HG03045 (cell line): ENCODE measurements at regions not wholly inside any gene's neighbourhood (a gene's known extent, or its start where the extent isn't known, plus 50 kb on each side); places are given as distances from the start of the nearest gene placed in this dataset.

Experiments
- ATAC-seq: cut with Tn5 transposase; IDR thresholded peaks from one replicate; pipeline ENCODE4 v1.9.1; 2021; ENCODE audit warnings: mild to moderate bottlenecking, moderate library complexity; ENCODE audit not compliant: unreplicated experiment

DNA sequence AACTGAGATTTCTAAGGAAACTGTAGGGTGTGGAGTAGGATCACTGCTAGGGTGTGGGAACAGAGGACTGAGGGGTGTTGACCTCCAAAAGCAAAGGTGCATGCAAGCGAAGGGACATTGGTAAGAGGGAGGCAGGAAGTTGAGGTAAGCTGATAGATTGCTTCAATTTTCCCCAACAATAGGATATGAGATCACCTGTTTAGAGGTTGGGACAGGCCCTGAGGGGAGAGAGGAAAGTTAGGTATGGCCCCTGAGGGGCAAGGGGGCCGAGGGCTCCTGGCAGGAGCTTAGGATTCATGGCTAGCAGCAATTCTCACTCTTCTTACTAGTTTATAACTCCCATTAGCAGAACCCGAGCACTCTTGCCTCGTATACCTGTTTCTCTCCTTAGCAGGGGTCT lies 106.8 kb upstream of the RPS6KA2 start:
- no peak for ATAC-seq

DNA sequence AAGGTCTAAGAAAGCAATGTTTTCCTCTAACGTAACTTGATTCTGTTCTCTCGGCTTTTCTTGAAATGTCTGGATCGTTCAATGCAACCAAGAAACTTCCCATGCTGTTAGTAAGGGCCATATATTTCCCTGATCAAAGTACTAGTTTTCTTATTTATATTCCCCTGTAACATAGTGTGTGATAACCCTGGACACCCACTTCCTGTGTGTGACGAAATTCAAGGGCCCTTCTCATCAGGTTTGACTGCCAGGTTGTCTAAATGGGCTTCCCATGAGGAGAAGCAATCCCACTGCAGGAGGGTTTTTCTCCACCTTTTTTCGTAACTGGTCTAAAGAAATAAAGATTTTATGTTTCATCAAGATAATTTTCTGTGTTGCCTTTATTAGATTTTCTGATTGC lies 102.6 kb upstream of the RPS6KA2 start:
- no peak for ATAC-seq

DNA sequence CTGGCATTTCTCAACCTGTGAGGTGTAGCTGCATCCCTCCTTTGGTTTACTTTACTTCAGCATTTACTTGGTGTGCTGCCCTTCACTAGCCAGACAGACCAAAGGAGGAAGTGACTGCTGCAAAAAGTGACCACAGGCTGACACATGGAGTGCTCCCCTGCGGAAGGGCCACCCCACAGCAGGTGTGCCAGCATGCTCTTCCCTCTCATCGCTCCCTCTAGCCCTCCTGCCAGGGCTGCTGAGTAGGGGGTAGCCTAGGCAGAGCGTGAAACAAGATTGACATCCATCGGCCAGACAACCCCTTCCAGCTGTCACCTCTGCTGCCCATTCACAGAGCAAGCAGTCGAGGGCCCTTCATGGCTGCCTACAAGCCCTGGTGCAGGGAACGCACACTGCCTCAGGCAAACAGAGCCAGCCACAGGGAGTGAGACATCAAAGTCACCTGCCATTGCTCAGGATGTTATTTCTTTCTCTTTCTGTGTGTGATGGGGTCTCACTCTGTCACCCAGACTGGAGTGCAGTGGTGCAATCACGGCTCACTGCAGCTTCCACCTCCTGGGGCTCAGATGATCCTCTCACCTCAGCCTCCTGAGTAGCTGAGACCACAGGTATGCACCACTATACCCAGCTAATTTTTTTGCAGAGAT lies 102.0 kb upstream of the RPS6KA2 start:
- ATAC-seq, result no peak

DNA sequence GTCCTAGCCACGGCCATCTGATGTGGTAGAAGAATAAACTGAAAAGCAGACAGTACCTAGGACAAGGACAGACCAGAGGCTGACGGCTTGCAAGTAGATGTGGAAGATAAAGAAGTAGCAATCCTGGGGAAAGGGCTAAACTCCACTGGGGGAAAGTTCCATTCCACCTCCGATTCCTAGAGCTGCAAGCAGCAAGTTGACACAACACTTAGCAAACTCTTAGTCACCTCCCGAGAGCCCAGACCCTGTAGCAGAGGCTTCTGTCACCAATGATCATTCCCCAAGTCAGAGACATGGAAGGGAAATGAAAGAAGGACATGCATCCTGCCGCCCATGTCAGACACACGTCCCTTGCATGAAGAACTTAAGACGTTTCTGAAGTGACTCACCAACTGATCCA lies 99.2 kb upstream of the RPS6KA2 start:
- ATAC-seq, result no peak

DNA sequence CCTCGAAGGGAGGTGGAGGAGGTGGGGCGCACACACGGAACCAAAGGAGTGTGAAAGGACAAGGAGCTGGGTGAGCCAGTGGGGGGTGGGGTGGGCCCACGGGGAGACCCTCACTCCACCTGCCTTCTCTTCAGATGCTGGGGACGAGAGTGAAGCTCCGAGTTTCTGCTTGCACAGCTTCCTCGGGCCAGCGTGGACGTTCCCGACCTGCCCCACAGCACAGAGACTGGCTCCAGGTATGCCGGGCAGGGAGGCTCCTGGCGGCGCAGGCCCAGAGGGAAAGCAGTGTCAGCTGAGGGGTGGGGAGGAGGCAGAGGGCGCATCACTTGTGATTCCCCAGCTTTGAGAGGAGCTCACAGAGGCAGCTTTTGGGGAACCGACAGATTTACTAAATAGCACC lies 98.5 kb upstream of the RPS6KA2 start:
- no peak for ATAC-seq

DNA sequence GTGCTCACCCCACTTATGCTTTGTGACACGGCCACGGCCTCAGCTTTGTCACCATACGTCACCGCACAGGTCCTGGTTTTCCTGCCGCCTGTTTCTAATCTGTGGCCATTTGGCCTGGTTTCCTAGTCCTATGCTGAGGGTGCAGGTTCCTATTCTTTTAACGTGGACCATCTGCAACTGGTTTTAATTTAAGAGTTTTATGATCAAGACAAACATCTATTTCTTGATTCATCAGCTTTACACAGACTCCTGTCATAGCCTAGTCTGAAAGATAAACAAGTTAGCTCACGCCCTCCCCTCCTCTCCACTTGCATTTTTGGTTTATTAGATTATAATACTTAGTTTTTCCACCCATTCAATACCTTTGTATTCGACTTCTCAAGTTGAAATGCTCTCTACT lies 97.5 kb upstream of the RPS6KA2 start:
- no peak for ATAC-seq

DNA sequence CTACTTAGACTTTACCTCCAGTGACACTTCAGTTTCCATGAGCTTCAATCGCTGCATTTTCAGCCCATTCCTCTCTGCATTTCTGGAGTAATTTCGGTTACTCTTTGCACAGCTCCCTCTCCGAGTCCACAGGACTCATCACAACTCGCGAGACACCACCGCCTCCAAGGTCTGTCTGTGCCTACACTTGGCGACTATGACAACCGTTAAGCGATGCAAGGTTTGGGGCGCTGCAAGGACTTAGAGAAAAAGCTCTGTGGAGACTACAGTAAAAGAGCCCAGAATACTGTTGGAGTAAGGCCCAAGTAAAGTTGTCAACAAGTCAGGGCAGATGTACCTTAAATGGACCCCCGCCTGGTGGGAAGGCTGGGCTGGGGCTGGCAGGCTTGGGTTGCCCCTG lies 95.7 kb upstream of the RPS6KA2 start:
- no peak for ATAC-seq

DNA sequence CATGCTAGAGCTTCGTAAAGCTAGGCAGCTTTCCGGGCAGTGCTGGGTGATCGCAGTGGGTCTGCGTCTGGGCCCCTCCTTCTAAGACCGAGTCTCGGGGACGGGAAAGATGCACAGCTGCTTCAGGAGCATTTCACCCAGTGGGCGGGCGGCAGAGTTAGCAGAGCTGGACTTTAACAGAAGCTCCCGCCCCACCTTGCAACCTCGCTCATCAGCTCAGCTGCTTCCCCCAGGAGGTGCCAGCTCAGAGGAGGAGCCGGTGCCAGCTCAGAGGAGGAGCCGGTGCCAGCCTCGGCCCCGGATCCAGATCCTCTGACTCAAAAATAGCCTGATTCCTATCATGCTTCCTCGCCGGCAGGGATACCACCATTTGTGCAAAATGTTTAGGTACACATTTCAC lies 94.5 kb upstream of the RPS6KA2 start:
- no peak for ATAC-seq

DNA sequence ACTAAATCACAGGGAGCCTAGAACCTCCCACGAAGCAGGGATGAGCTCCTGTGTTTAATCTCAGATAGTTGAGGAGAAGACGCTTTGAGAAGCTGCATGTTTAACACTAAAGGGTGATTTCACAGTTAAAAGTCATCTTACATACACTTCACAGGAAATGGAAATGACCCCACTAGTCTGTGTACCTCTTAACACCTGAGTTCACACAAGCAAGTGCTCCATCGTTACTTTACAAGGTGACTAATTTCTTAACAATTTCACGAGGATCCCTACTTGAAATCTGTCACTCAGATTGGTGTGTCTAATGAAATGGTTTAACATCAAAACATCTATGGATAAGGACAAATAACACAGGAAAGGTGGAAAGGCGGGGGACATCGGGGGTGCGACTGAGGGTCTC lies 93.8 kb upstream of the RPS6KA2 start:
- ATAC-seq, result no peak

DNA sequence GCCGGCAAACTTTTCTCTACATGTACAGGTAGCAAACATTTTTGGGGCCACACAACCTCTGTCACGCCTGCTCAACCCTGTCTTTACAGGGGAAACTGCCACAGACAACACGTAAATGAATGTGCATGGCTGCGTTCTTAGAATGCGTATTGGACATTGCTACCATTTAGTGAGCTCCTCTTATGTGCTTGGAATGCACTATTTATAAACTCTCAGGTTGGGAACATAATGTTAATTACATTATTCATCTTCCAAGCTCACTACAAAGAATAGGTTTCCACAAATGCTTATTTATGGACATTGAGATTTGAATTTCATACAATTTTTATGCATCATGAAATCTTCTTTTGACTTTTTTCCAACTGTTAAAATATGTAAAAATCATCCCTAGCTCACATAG lies 92.0 kb upstream of the RPS6KA2 start:
- no peak for ATAC-seq

DNA sequence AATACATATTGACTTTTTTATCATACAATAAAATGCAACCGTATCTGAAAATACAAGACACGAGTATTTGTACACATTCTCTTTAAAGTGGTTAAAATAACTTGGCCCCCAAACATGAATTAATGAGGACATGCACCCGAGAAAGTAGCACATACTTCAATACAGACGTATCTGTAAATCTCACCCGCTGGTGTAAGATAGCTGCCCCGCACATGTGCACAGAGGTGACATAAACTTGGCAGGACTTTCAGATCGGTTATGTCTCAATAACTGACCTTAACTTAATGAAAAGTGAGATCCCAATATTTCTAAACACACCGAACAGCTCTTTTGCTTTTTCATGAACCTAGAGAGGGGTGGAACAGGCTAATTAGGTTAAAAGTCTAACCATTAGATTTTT lies 91.5 kb upstream of the RPS6KA2 start:
- no peak for ATAC-seq

DNA sequence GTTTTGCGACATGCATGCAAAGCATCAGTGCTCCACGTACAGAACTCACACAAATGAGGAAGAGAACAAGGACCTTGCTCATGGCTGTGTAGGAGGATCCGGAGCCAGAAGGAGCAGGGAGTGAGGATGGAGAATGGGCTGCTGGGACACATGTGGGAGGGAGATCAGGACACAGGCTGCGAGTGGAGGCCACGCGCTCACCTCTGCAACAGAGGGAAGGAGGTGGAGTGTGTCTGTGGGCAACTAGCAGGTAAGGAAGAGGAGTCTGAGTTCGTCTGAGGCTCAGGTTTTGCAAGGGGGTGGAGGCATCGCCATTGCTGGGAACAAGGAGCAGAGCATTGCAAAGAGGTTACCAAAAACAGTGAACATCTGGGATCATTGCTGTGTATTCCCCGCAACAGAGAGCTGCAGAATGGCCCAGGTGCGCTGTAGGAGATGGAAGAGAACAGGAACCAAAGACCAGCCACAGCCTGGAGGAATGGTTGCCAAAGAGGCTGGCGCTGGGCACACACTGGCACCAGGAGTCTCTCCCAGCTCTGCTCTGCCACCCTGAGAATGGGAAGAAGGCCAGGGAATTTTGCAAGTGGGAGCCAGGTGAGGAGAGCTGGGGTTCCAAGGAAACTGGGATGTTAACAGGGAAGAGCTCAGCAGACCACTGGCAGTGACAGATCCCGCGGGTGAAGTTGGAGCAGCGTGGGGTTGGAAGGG lies 90.0 kb upstream of the RPS6KA2 start:
- ATAC-seq, result no peak

DNA sequence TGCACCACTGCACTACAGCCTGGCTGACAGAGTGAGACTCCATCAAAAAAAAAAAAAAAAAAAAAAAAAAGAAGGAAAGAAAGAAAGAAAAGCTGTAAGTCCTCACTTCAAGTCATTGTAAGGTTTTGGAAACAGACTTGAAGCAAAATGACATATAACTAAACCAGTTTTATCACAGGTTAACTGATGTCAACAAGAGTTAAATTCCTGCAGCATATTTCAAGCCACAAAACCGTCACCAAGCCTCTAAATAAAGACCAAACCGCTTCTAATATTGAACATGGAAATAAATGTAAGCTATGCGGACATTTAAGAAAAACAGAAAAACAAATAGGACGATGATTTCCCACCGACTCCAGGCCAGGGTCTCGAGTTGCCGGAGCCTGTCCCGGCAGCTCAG lies 88.9 kb upstream of the RPS6KA2 start:
- no peak for ATAC-seq

DNA sequence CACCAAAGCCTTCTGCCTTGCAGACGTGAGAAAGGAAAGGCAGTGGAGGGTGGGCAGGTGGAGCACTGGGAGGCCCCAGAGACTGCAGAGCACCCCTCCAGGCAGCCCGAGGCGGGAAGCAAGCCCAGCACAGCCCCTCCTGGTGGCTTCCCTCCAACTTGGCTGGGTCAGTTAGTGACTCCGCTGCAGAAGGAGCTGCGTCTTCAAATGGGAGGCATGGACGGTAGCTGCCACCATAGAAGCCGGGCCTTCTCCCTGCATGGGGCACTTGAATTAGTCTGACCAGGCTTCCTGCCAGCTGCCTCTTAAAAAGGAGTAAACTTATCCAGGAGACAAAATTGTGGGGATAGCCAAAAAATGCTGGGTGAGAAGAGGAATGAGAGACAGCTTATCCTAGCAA lies 88.0 kb upstream of the RPS6KA2 start:
- ATAC-seq, result no peak

DNA sequence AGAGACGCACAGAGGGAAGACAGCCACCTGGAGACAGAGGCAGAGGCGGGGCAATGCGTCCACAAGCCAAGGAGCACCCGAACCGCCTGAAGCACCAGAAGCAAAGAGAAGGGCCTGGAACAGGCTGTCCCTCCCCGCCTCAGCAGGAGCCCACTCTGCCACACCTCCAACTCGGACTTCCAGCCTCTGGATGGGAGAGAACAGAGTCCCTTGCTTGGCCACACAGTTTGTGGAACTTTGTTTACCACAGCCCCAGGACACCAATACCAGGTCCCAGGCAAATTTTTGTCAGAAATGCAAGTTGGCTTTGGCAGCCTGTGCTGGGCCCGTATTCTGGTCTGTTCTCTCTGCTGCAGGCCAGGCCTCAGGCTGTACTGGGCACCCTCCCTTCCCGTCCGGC lies 87.5 kb upstream of the RPS6KA2 start:
- ATAC-seq, result no peak

DNA sequence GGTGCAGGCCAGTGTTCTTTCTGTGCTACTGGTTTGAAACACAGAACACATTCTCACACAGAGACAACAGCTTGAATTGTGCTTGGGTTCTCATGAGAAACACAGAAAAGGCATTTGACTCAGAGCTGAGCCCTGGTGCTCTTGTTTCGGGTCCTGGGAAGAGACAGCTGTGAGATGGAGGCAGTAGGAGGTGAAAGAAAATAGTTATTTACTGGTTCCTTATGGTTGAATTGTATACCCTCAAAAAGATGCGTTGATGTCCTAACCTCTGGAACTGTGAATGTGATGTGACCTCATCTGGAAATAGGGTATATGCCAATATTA lies 87.1 kb upstream of the RPS6KA2 start:
- ATAC-seq, result no peak

DNA sequence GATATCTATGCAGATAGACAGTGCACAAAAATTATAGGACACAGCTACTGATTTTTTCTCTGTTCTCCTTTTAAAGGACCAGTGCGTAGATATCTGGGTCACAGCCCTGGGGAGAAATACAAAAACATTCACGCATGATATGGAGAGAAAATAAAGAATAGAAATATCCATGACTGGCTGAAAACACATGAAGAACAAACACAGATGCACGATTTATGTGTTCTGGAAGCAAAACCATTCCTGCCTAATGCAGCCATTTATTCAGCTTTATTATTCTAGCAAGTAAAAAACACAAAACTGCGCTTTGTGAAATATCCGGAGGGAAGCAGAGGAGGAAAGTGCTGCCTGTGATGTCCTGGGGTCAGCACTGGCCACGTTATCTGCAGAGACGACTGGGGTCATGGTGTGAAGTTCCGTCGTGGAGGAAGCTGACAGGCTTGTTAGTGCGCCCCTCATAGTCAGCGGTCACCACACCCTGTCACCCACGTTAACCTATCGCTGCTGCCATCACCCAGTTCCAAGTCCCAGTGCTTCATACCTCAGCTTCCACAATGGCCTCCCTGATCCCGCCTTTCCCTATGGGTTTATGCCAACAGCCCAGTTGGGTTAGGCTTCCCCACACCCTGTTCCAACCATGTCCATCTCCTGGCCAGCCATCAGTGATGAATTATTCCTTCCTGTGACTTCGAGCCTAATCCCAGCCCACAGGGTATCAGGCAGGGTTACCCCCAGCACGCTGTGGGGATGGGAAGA lies 86.6 kb upstream of the RPS6KA2 start:
- ATAC-seq, result no peak

DNA sequence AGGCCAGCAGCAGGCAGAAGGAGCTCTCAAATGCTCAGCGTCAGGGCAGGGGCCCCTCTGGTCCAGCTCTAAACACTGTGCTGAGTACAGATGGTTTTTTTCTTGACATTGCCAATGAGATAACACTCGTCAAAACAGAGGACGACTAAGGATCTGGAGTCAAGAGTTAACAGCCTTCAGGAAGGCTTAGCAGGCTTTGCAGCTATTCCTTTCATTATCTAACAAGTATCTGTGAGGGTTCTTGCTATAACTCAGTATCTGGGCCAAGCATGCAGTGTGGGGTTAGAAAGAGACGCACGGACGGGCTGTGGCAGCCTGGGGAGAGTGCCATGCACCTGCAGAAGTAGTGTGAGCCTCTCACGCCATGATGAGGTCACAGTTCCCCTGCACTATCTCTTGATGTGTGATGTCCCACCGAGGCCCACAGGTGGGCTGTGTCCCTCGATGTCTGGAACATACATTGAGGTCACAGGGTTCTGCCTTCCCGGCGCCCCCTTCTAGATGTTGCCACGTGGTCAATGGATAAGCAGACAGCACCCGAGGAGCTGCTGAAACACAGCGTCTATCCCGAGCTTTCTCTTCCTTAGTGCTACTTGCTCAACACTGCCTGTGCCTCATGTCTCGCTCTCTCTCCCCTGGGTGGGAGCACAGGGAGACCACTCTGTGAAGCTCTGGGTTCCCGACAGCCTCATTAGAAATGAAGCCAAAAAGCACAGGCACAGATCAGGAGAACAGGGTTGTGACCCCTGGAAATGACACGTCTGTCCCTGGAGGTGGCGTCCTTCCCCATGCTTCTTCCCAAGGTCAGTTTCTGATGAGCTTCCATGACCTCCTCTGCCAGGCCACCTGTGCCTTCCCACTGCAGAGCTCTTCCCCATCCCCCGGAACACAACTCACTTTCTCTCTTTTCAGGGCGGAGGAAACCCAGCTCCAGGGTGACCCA lies 85.5 kb upstream of the RPS6KA2 start:
- no peak for ATAC-seq

DNA sequence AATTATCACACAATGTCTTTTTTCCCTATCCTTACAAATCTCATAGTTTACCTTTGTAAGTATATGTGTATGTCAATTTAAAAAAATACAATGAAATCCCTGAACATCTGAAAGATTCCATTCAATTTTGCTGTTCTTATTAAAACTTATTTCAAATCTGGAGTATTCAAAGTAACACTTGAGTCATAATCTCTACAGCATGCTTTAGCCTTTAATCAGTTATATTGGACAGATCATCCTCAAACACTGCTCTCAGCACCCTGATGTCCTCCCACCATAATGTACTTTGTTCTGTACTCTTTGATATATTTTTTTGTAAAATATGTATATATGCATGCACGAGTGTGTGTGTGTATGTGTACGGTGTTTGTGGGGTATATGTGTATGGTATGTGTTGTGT lies 83.0 kb upstream of the RPS6KA2 start:
- no peak for ATAC-seq

DNA sequence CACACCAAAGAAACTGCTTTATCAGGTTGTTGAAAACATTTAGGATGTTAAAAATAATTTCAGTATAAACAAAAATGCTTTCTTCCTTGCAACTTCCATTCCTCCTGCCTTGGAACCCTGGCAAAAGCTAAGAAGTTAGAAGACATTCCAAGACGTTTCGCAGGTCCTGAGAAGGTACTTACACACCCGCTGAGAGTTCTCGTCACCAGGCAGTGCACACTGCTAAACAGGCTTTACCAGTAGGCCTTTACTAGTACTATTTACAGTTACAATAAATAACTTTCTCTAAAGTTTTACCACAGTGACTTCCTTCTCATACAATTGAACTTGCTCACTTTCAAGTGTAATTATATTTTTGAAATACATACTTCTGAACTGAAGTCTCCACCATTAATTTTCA lies 81.4 kb upstream of the RPS6KA2 start:
- no peak for ATAC-seq

DNA sequence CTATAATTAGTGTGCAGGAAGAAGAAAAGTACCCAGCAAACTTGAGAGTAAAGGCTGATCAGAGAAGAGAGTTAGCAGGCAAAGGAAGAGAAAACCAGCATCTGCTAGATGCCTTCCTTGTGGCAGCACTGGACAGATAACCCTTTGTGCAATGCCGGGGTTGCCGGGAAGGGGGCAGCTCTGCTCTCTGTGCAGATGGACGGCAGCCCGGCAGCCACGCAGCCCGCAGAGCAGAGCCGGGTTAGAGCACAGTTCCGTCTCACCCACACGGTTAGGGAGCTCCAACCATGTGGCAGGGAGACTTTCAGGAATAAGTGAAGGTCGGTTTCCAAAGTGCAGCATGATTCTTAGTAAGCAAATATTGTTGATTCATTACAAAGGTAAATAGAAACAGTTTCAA lies 80.0 kb upstream of the RPS6KA2 start:
- no peak for ATAC-seq
